GM04504 (cell line): ENCODE measurements at regions not wholly inside any gene's neighbourhood (a gene's known extent, or its start where the extent isn't known, plus 50 kb on each side); places are given as distances from the start of the nearest gene placed in this dataset.
"Not testable (repeated sequence)": the region's sequence is repeated elsewhere in the genome, so short reads cannot be mapped to it uniquely, and the experiment has no call there.

Experiments
- DNase-seq: peaks from one replicate; pipeline ENCODE4 v3.0.0-alpha.2; 2012; ENCODE audit warnings: low read depth

GRCh38 chr13:87736849-87737385 lies 65.7 kb downstream of the SLITRK5 start:
- DNase-seq, result no peak

DNA sequence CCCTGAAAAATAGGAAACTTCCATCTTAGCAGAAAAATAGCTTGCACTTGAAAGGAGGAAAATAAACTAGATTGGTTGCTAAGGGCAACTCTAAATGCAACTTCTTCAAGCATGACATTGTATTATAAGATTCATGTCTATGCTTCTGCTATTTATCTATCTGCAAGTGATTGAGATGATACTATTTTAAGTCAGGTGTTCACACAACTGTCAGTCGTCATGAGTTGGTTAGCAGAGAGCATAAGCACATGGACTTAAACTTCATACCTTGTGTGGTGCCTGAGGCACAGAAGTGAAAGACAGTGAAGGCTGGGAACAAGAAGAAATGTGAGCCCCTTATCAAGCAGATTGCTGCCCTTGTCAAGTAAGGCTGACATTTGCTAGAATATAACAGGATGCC lies 82.9 kb downstream of the SLITRK5 start:
- DNase-seq, result no peak

GRCh38 chr13:87769445-87769844 lies 98.3 kb downstream of the SLITRK5 start:
- no peak for DNase-seq

GRCh38 chr13:87777387-87777786 lies 106.2 kb downstream of the SLITRK5 start:
- DNase-seq, result no peak

DNA sequence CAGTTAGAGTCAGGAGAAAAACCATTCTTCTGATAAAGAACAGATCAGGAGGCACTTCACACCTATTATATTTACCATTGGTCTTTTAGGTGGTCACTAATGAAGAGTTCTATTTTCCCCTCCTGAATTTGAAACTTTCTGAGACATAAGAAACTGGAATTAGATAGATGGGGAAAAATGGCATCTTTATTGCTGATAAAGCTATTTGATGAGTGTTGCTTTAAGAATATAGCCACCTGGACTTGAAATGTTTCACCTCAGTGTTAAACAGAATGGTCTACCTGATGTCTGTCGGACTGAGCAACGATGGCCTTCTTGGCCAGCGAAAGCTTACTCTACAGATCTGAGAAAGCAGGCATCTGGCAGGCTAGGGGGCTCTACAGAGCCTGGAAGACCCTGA lies 107.0 kb downstream of the SLITRK5 start:
- DNase-seq, result no peak

- no peak for DNase-seq
Measured at GRCh38 chr13:87779426-87779825, 108.3 kb downstream of the SLITRK5 start.

DNA sequence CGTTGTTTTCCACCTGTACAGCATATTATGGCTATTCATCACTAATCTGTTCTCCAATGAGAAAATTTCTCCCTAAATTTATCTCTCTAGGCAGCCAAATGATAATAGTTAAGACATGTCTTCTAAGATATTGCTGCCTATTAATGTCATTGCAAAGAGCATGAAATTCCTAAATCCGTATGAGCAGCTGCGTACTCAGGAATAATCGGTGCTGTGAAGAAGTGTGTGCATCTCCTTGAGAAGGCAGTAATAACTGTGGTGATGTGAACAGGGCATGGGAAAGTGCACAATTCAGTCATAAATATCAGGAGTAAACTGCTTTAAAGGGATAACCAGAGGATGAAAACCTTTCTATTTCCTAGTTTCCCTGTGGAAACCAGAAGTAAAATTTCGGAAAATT lies 112.2 kb downstream of the SLITRK5 start:
- DNase-seq, result no peak

DNA sequence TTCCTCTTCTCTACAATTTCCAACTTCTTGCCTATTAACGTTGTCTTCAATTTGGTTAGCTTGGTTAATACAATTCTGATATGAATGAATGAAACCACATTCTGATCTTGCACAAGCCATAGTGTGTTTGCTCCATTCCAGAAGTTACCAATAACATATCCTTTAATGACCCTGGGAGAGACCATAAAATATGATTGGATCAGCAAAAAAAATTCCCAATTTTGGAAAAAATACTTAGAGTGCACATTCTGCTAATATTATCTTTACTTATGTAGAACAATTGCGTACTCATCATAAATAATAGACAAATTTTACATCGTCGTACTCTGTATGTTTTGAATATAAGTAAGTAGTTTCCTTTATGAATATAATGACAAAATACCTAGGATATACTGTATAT lies 117.2 kb downstream of the SLITRK5 start:
- DNase-seq, result no peak

- DNase-seq, result no peak
Measured at GRCh38 chr13:87792878-87793277, 121.7 kb downstream of the SLITRK5 start.

DNA sequence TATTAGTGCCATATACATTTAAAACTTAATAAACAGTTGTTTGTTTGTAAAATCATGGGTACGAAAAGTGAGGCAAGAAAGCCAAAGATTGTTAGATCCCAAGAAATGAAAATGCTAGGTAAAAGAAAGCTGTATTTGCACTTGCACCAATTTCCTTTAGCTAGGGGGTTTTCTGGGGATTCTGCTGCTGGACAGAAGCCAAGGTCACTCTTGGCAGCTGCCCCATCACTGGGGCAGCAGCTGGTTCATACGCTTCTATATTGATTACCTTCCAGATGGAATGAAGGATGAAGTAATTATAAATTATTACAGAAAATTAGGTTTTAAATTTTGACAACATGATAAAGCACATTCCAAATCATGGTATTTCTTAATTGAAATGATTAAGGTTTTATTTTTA lies 127.4 kb downstream of the SLITRK5 start:
- DNase-seq, result no peak

DNA sequence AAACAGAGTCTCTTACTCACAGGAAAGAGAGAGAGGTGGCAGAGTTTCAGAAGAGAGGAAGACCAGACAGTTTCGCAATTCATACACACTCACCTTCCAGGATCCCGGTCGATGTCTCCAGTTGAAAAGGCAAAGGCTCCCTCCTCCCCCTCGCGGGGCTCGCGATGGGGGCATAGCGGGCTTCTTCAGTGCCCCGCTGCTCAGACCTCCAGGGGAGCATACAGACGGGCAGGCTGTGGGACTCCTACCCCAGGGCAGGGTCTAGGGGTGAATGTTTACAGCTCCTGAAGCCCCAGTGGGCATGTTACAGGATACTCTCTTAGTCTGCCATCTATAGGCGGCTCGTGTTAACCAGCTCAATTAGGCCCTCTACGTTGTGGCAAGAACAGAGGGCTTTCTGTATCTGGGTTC lies 139.2 kb downstream of the SLITRK5 start:
- DNase-seq, result no peak

DNA sequence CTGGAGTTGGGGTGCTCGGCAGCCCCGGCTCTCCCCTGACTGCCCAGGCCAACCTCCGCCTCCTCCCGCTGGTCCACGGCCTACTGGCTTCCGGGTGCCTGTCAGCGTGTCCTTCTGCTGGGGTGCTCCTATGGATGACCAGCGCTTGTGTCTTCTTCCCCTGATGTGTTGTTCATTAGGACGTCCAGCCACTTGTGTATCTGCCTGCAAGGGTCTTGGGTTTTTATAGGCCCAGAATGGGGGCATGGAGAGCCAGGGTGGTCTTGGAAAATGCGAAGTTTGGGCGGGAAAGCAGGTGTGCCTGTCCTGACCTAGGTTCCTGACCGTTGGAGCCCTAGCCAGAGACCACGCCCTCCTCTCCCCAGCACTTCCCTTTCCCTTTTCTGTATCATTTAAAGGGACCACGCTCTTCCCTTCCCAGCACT lies 139.8 kb downstream of the SLITRK5 start:
- DNase-seq, result no peak

GRCh38 chr13:87814403-87814802 lies 143.2 kb downstream of the SLITRK5 start:
- DNase-seq, result no peak

DNA sequence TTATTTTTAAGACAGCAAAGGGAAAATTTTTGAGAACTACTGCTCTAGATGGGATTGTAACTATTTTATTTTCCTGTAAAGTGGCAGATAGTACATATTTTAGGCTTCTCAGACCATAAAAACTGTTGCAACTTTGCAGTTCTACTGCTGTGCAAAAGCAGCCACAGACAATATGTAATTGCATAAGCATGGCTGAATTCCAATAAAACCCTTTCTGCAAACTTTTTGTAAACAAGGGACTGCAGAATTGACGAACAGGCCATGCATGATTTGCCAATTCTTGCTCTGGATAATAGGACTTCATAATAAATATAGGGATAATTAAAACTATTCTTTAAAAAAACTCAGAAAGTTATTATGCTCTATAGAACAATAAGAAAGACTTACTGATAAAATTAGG lies 149.1 kb downstream of the SLITRK5 start:
- DNase-seq, result no peak

GRCh38 chr13:87821512-87821911 lies 150.3 kb downstream of the SLITRK5 start:
- no peak for DNase-seq

GRCh38 chr13:87826301-87826700 lies 155.1 kb downstream of the SLITRK5 start:
- DNase-seq, result not testable (repeated sequence)

DNA sequence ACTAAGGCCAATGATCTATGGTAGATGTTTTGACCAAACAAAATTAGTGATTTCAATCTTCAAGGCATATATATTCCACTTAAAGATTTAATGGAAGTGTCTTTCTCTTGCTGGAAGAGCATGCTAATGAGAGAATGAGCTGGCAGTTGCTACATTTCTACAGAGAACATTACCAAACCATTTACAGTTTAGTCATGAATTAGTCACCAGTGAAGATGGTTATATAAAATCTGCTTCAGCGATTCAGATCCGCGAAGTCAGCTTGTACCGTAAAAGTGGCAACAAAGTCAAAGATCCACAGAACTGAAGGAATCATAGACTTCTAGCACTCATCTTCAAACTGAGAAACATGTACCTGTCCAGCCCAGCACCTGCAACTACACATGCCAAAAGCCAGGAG lies 156.3 kb downstream of the SLITRK5 start:
- DNase-seq, result no peak

DNA sequence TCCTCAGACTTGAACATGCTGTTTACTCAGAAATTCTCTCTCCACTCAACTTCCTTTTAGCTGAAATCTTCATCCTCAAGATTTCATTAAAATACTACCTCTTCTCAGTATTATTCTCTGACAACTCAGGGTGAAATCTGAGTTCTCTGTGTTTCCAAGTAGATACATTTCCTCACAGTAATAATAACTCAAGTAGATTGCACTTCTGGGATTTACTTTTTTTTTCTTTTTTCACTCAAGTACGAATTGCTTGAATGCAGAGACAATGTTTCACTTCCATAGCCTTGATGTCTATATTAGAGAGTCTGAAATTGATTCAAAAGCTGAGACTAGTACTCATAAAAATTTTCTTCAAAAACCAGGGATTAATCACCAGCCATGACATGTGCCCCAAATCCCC lies 166.4 kb downstream of the SLITRK5 start:
- DNase-seq, result no peak

GRCh38 chr13:87837946-87838345 lies 166.8 kb downstream of the SLITRK5 start:
- no peak for DNase-seq

DNA sequence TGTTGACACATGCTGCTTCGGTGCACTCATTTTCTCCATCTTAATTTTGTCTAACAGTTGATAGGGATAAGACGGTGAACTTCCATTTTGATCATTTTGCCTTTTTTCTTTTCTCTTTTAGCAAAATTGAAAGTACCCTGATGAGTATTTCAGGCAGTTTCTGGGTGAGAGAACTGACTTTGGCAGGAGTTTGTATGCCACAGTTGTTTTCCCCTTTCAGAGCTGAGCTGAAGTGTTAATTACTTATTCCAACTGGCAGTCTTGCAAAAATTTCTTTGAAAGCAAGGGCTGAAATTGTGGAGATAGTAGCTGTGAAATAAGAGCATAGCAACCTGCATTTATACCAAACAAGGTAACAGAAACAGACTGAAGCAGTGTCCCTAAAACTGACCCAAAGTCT lies 180.2 kb downstream of the SLITRK5 start:
- no peak for DNase-seq

GRCh38 chr13:87855553-87855952 lies 184.4 kb downstream of the SLITRK5 start:
- no peak for DNase-seq

- DNase-seq, result no peak
Measured at GRCh38 chr13:87859261-87859660, 188.1 kb downstream of the SLITRK5 start.

GRCh38 chr13:87867426-87867825 lies 196.3 kb downstream of the SLITRK5 start:
- DNase-seq, result no peak

DNA sequence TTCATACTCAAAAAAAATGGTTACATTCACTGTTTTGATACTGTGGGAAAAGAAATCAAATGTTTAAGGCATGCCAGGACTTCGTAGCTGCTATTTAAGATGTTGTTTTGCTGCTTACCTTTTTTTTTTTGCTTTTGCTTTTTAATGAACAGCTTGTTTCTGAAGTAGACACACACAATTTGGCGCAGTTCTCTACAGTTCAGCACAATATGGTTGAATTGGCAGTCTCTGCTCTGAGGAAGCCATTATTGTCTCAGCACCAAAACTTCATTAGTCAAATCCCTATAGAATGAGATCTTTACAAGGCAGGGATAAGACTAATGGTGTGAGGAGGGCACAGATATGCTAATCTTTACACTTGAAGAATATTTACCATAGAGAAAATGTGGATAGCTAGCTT lies 197.6 kb downstream of the SLITRK5 start:
- no peak for DNase-seq

DNA sequence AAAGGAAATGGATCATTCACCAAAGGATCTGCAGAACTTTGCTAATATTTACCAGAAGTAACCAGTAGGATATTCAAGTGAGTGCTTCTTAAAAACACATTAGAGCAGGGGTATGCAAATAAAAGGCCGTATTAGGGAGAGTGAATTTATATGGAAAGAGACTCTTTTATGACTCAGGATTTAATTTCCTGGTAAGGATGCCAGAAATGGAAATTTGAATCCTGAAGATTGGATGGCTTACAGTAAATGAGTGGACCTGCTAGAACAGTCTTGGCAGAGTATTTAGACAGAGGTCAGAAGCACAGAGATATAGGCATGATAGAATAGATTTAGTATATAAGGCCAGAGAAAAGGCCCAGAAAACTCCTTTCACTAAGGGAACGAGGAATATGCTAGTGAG lies 201.6 kb downstream of the SLITRK5 start:
- no peak for DNase-seq
